Fibroblast of villous mesenchyme (primary cell): ENCODE measurements at regions not wholly inside any gene's neighbourhood (a gene's known extent, or its start where the extent isn't known, plus 50 kb on each side); places are given as distances from the start of the nearest gene placed in this dataset.

Source experiments
- DNase-seq: peaks from one replicate; pipeline ENCODE4 v3.0.0-alpha.2; 2010; ENCODE audit warnings: low read depth
- H3K4me3 ChIP-seq: 2 replicates; pipeline ENCODE4 v1.5.1; 2011; ENCODE audit warnings: low read depth, mild to moderate bottlenecking, low read length
- TF ChIP-seq, protein P1 (sequence below): IDR thresholded peaks from 2 replicates; pipeline ENCODE4 v1.5.1; 2012; ENCODE audit warnings: low read depth, mild to moderate bottlenecking, low read length; ENCODE audit not compliant: insufficient read depth

DNA sequence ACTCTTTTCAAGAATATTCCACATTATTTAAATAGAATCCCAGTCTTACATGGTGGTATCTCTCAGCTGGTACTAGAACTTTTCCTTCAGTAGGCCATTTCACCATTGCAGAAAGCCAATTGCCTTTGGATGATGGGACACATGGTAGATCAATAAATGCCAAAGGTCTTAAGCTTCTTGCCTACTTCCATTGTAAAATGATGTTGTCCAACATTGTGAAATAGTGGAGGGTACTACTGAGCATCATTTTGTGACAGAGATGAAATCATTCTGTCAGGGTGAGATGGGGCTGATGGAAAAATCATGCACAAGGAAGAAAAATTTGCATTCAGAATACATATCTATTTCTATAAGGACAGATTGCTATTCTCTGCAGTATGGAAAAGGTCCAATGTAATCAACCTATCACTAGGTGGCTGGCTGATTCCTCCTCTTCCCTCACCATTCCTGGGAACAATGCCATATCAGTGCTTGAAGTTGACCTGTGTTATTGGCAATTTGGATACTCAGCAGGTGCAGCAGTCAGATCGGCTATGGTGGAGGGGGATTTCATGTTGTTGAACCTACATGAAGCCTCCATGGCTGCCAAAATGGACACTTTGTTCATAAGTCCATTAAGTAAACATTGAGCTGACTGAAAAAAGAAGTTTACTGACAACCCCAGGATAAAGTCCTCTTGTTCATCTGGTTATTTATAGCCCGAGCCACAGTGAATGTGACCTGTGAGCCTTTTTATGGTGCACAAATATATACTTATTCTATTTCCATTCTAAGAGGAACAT, 596.9 kb upstream of the ARPP21 start:
- DNase-seq: no peak
- H3K4me3 ChIP-seq: no peak overlapping the region
- TF ChIP-seq, protein P1, sequence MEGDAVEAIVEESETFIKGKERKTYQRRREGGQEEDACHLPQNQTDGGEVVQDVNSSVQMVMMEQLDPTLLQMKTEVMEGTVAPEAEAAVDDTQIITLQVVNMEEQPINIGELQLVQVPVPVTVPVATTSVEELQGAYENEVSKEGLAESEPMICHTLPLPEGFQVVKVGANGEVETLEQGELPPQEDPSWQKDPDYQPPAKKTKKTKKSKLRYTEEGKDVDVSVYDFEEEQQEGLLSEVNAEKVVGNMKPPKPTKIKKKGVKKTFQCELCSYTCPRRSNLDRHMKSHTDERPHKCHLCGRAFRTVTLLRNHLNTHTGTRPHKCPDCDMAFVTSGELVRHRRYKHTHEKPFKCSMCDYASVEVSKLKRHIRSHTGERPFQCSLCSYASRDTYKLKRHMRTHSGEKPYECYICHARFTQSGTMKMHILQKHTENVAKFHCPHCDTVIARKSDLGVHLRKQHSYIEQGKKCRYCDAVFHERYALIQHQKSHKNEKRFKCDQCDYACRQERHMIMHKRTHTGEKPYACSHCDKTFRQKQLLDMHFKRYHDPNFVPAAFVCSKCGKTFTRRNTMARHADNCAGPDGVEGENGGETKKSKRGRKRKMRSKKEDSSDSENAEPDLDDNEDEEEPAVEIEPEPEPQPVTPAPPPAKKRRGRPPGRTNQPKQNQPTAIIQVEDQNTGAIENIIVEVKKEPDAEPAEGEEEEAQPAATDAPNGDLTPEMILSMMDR: no peak

DNA sequence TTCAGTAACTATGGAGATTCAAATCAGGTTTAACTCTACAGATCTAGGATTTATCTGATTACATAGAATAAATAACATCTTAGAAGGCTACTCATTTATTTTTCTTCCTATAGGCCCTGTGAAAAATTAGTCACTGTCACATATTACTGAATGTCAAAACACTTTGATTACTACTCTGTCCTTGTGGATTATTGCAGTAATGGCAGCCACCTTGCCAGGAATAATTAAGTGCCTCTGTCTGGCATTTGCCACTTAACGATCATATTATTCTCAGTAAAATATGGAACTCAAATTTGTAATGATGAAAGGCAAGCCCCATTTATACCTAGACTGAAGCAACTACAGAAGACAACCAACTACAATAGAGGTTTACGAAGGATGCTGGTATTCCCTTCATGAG, 596.3 kb upstream of the ARPP21 start:
- TF ChIP-seq, protein P1: no peak
- H3K4me3 ChIP-seq: no peak overlapping the region
- DNase-seq: no peak

DNA sequence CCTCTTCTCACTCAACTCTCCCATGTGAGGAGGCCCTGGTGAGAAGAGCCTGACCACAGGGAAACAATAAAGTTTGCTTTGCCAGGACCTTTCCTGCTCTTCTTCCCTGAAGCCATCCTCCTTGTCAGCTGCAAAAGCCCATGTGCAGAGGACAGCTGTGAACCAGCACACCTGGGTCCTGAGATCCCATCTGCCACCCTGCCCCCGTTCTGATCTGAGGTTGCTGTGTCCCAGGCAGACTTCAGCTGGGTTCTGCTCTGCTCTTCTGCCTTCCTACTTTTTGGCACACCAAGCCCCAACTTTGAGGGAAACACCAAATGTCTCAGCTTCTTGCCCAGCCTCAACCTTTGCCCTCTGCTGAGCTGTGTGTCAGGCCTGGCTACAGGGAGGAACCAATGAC, 595.1 kb upstream of the ARPP21 start:
- no peak overlapping the region for H3K4me3 ChIP-seq
- DNase-seq: no peak
- TF ChIP-seq, protein P1: no peak

DNA sequence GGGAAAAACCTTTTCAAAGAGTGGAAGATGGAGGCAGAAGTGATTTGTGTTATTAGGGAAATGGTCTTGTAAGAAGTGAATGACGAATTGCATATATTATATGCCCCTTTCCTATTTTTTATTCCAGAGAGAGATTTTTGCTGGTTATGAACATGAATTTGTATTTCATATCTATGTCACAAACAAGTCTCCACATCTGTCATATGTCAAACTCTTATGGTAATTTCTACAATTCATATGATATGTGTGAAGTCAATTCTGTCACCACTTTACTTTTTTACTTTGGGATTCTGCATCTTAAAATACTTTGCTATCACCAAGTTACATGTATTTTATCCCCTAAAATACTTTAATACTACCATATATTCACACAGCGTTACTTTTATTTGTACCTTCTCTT, 594.2 kb upstream of the ARPP21 start:
- DNase-seq: no peak
- TF ChIP-seq, protein P1: no peak
- no peak overlapping the region for H3K4me3 ChIP-seq

DNA sequence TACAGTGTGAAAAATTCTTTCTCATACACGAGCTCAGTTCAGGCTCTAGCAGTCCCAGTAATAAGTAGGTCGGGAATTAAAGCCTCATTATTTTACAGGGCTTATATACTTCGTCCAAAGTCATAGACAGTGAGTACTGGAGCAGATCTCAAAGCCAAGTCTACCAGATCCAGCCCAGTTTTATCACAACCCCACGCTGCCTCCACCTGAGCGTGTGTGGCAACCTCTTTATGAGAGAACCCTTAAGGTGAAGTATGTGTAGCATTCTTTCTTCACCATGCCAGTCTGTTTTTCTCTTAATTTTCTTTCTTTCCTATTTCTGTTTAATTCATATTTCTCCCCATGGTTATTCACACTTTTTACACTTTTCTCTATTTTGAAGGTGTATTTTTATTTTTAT, 574.6 kb upstream of the ARPP21 start:
- TF ChIP-seq, protein P1: no peak
- H3K4me3 ChIP-seq: no peak overlapping the region

DNA sequence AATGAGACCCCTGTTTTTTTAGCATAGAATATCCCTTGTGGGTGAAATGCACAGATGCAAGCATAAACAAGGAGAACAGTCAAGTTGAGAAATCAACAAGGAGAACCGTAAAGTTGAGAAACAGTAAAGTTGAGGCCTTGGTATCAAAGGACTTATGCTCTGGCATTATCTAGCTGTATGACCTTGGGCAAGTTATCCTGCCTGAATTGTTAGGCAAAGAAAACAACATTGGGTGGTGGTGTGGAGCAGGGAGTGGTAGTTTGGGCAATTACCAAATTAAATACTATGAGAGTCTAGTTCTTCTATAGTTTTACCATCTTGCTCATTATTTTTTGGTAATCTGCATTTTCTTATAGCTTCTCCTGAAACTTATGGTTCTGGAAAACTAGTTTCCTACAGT, 573.4 kb upstream of the ARPP21 start:
- DNase-seq: no peak
- TF ChIP-seq, protein P1: no peak
- H3K4me3 ChIP-seq: no peak overlapping the region

More for the DNA sequence above, 574.6 kb upstream of the ARPP21 start:
- no peak for DNase-seq

DNA sequence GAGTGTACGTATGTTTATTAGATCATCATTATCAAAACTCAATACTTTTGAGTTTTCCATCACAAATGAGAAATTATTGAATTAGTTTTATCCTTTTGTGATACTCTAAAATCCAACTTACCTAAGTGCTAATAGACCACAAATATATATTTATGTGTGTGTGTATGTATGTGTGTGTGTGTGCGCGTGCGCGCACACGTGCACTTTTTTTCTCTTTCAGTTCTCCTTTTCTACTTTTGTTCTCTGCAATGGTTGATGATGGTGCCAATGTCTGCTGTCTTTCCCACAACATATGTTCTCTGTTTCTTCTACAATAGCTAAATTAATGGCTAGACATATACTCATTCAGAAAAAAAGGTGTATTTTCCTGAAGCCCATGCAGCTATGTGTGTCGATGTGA, 571.6 kb upstream of the ARPP21 start:
- TF ChIP-seq, protein P1: no peak
- H3K4me3 ChIP-seq: no peak overlapping the region
- no peak for DNase-seq
